IMR-90 (cell line): ENCODE measurements at regions not wholly inside any gene's neighbourhood (a gene's known extent, or its start where the extent isn't known, plus 50 kb on each side); places are given as distances from the start of the nearest gene placed in this dataset.

Source experiments
- ATAC-seq: fragments of 200-7000 bp; cut with Tn5 transposase; 2 replicates; pipeline ENCODE4 v1.9.1; 2020; ENCODE audit warnings: low read depth, mild to moderate bottlenecking, moderate library complexity
- BruUV-seq: library from RNA; stranded (reverse); fragments of 400-500 nt; replicated peaks from 2 replicates; lab custom pipeline; 2021; lab: Mats Ljungman, UMichigan
- CTCF ChIA-PET: fragments of 300-600 bp; formaldehyde crosslinking; extraction: SDS; loops from one replicate; lab custom pipeline; 2021; ENCODE audit warnings: antibody characterized with exemption; lab: Yijun Ruan, JAX
- POLR2A ChIA-PET: fragments of 300-600 bp; sonication (Branson Sonifier 250); formaldehyde crosslinking; loops from one replicate; lab custom pipeline; 2022; ENCODE audit warnings: antibody characterized with exemption; ENCODE audit not compliant: unreplicated experiment; lab: Charles Lee
- DNase-seq: peaks from one replicate; pipeline ENCODE4 v3.0.0; 2013
- H2AFZ ChIP-seq: replicated peaks from 2 replicates; pipeline ENCODE3; 2013; ENCODE audit warnings: low read length, mild to moderate bottlenecking; ENCODE audit not compliant: poor library complexity
- H2AK5ac ChIP-seq: 2 replicates; pipeline ENCODE4 v1.6.1; 2013; ENCODE audit warnings: low read depth, low read length, inconsistent platforms
- H2AK9ac ChIP-seq: replicated peaks from 2 replicates; pipeline ENCODE3; 2013; ENCODE audit warnings: mild to moderate bottlenecking, low read depth, low read length, moderate library complexity; ENCODE audit not compliant: poor library complexity
- H2BK120ac ChIP-seq: 2 replicates; pipeline ENCODE4 v1.6.1; 2013; ENCODE audit warnings: low read depth, low read length, inconsistent platforms
- H2BK15ac ChIP-seq: 3 replicates; pipeline ENCODE4 v1.6.1; 2013; ENCODE audit warnings: low read depth, low read length, inconsistent platforms
- H2BK20ac ChIP-seq: 2 replicates; pipeline ENCODE4 v1.6.1; 2013; ENCODE audit warnings: low read depth, mild to moderate bottlenecking, inconsistent platforms, low read length, moderate library complexity
- H2BK5ac ChIP-seq: 2 replicates; pipeline ENCODE4 v1.6.1; 2013; ENCODE audit warnings: mild to moderate bottlenecking, low read depth, low read length, inconsistent platforms; ENCODE audit not compliant: poor library complexity, severe bottlenecking
- H3K14ac ChIP-seq: replicated peaks from 2 replicates; pipeline ENCODE4 v1.6.1; 2013; ENCODE audit warnings: low read depth, low read length, inconsistent platforms
- H3K18ac ChIP-seq: 2 replicates; pipeline ENCODE4 v1.6.1; 2013; ENCODE audit warnings: low read depth, low read length, control low read depth
- H3K23ac ChIP-seq: 2 replicates; pipeline ENCODE4 v1.6.1; 2013; ENCODE audit warnings: low read depth, low read length, inconsistent platforms
- H3K27ac ChIP-seq: 2 replicates; pipeline ENCODE4 v1.5.1; 2013; ENCODE audit warnings: mild to moderate bottlenecking, control low read depth, low read length; ENCODE audit not compliant: insufficient read depth
- H3K27me3 ChIP-seq: 2 replicates; pipeline ENCODE4 v1.6.1; 2013; ENCODE audit warnings: low read length; ENCODE audit not compliant: control insufficient read depth, insufficient read depth
- H3K36me3 ChIP-seq: 2 replicates; pipeline ENCODE4 v1.6.1; 2013; ENCODE audit warnings: low read length, mixed read lengths; ENCODE audit not compliant: control insufficient read depth, insufficient read depth
- H3K4ac ChIP-seq: 2 replicates; pipeline ENCODE4 v1.6.1; 2013; ENCODE audit warnings: low read depth, low read length, inconsistent platforms
- H3K4me1 ChIP-seq: 2 replicates; pipeline ENCODE4 v1.6.1; 2013; ENCODE audit warnings: low read length, mixed read lengths; ENCODE audit not compliant: control insufficient read depth, insufficient read depth
- H3K4me2 ChIP-seq: 2 replicates; pipeline ENCODE4 v1.6.1; 2013; ENCODE audit warnings: low read depth, mild to moderate bottlenecking, control low read depth, low read length, moderate library complexity
- H3K4me3 ChIP-seq: 2 replicates; pipeline ENCODE4 v1.5.1; 2013; ENCODE audit warnings: low read depth, mild to moderate bottlenecking, control low read depth, low read length, moderate library complexity; ENCODE audit not compliant: insufficient read depth
- H3K56ac ChIP-seq: 2 replicates; pipeline ENCODE4 v1.6.1; 2013; ENCODE audit warnings: low read length, inconsistent platforms; ENCODE audit not compliant: insufficient read depth; ENCODE audit errors: extremely low read depth
- H3K79me1 ChIP-seq, 2 experiments: 2 replicates each; pipeline ENCODE4 v1.6.1; 2013; ENCODE audit warnings: low read length in 2 of 2, inconsistent platforms in 1 of 2, low read depth in 1 of 2
- H3K9ac ChIP-seq: 2 replicates; pipeline ENCODE4 v1.6.1; 2013; ENCODE audit warnings: low read depth, low read length, control low read depth
- H3K9me1 ChIP-seq: 2 replicates; pipeline ENCODE4 v1.6.1; 2013; ENCODE audit warnings: low read length, inconsistent platforms; ENCODE audit not compliant: insufficient read depth
- H3K9me3 ChIP-seq: 2 replicates; pipeline ENCODE4 v1.6.1; 2013; ENCODE audit warnings: low read length; ENCODE audit not compliant: control insufficient read depth, insufficient read depth
- H4K20me1 ChIP-seq: 2 replicates; pipeline ENCODE4 v1.6.1; 2013; ENCODE audit warnings: low read length, inconsistent platforms; ENCODE audit not compliant: insufficient read depth
- H4K5ac ChIP-seq: 2 replicates; pipeline ENCODE4 v1.6.1; 2013; ENCODE audit warnings: mild to moderate bottlenecking, low read depth, low read length, control low read depth
- H4K8ac ChIP-seq, 2 experiments: 2 replicates each; pipeline ENCODE4 v1.6.1; 2013; ENCODE audit warnings: low read depth in 2 of 2, low read length in 2 of 2, control low read depth in 1 of 2, inconsistent platforms in 1 of 2
- H4K91ac ChIP-seq: 2 replicates; pipeline ENCODE4 v1.6.1; 2013; ENCODE audit warnings: low read depth, low read length, inconsistent platforms; ENCODE audit not compliant: insufficient read depth
- BHLHE40 ChIP-seq: fragments of 150-350 bp; IDR thresholded peaks from 2 replicates; pipeline ENCODE4 v1.6.1; 2016; ENCODE audit warnings: mild to moderate bottlenecking, low read depth, low read length
- CEBPB ChIP-seq: IDR thresholded peaks from 2 replicates; pipeline ENCODE4 v1.6.1; 2012; ENCODE audit warnings: low read depth, low read length, improper control_type of control experiment
- FOS ChIP-seq: fragments of 150-350 bp; IDR thresholded peaks from 2 replicates; pipeline ENCODE4 v1.6.1; 2016; ENCODE audit warnings: low read depth, low read length
- MAFK ChIP-seq: IDR thresholded peaks from 2 replicates; pipeline ENCODE4 v1.6.1; 2012; ENCODE audit warnings: low read depth, low read length, improper control_type of control experiment
- MAZ ChIP-seq: IDR thresholded peaks from 2 replicates; pipeline ENCODE4 v1.6.1; 2012; ENCODE audit warnings: low read depth, mild to moderate bottlenecking, low read length, improper control_type of control experiment, moderate library complexity, borderline replicate concordance
- SMC3 ChIP-seq: fragments of 150-350 bp; IDR thresholded peaks from 2 replicates; pipeline ENCODE4 v1.6.1; 2016; ENCODE audit warnings: low read depth, mild to moderate bottlenecking, antibody characterized with exemption, low read length, moderate library complexity
- WGBS, 2 experiments: methylation state at CpG; one replicate each; pipeline versions ENCODE4 v1.1.5 to v1.1.7; 2013; ENCODE audit warnings: missing lambda C conversion rate in 2 of 2; ENCODE audit not compliant: insufficient read length in 1 of 2; ENCODE audit errors: extremely low coverage in 2 of 2; 5-methylcytosine and 5-hydroxymethylcytosine counted together
- dilution Hi-C: fragments of 300-500 bp; cut with HindIII; formaldehyde crosslinking; loops from one replicate; pipeline ENCODE4 v1.14.3; 2018; ENCODE audit warnings: low sequenced_read_pairs; ENCODE audit not compliant: unreplicated experiment
- in situ Hi-C: fragments of 300-500 bp; cut with MboI; formaldehyde crosslinking; loops from 3 replicates; pipeline ENCODE4 v1.14.3; 2019; ENCODE audit warnings: low sequenced_read_pairs, inconsistent platforms, mixed read lengths
- intact Hi-C: fragments of 100-400 bp; cut with micrococcal nuclease; formaldehyde crosslinking; loops from 2 replicates; pipeline ENCODE4 v1.10.0; 2022
- TF ChIP-seq, protein P1 (sequence below): fragments of 150-350 bp; IDR thresholded peaks from 2 replicates; pipeline ENCODE4 v1.6.1; 2016; ENCODE audit warnings: low read depth, mild to moderate bottlenecking, low read length, moderate library complexity, borderline replicate concordance
- TF ChIP-seq, protein P2 (sequence below): conservative IDR thresholded peaks from 2 replicates; pipeline ENCODE4 v1.5.1; 2012; ENCODE audit warnings: mild to moderate bottlenecking, low read depth, low read length, improper control_type of control experiment

DNA sequence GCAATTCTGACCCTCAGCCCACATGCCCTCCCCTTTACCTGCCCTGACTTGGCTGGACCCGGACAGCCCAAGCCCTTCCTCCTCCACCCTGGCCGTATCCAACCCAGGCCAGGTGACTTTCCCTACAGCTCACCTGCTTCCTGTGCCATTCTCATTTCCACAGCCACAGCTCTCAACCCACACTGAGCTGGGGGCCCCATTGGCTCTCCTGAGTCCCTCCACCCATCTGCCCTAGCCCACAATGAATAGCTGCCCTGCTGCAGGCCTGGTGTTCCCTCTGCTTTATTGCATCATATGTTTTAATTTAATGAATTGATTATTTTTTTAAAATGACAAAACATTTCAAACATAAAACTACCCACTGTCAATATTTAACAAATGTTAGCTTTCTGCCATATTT is 118.5 kb upstream of the BACH2 start:
- ChIA-PET CTCF (interaction anchor here (1.1 to 2.2 kb wide), 2 partner anchors 317 to 475 kb away, joined by 3 to 6 read pairs; no protein-coding TSS in a partner anchor), POLR2A (no interaction called here)
- H3K9ac ChIP-seq, result no peak overlapping the region
- no peaks in the 10 kb centered on the region for H4K20me1 ChIP-seq
- no peak overlapping the region for H4K5ac ChIP-seq
- no CpG with 5 or more reads among the region's 2 CpGs for WGBS, 2 experiments
- no peaks in the 10 kb centered on the region for H3K9me3 ChIP-seq
- H2AK9ac ChIP-seq, result no peak overlapping the region
- H3K14ac ChIP-seq, result no peak overlapping the region
- no TSS peak for BruUV-seq
- no peak overlapping the region for H4K8ac ChIP-seq
- no peak overlapping the region for H3K56ac ChIP-seq
- no peak for DNase-seq
- H3K4me1 ChIP-seq, result peaks cover 3% of the 10 kb centered on the region; the same call in 1 of the 2 replicates
- no peak overlapping the region for H2BK15ac ChIP-seq
- no peaks in the 10 kb centered on the region for H3K79me1 ChIP-seq
- peaks cover 8% of the 10 kb centered on the region for H3K27me3 ChIP-seq
- dilution Hi-C loops, result no loop called here
- no peak overlapping the region for H2BK120ac ChIP-seq
- H2AFZ ChIP-seq, result no peak overlapping the region
- H3K9me1 ChIP-seq, result no peaks in the 10 kb centered on the region
- H3K23ac ChIP-seq, result no peak overlapping the region
- no peak overlapping the region for H2BK20ac ChIP-seq
- no peak overlapping the region for H4K91ac ChIP-seq
- no peak overlapping the region for H3K4me2 ChIP-seq
- no peak for ATAC-seq
- no peak overlapping the region for H2AK5ac ChIP-seq
- in situ Hi-C loops, result no loop called here
- no peak overlapping the region for H3K4ac ChIP-seq
- TF ChIP-seq, protein P1, sequence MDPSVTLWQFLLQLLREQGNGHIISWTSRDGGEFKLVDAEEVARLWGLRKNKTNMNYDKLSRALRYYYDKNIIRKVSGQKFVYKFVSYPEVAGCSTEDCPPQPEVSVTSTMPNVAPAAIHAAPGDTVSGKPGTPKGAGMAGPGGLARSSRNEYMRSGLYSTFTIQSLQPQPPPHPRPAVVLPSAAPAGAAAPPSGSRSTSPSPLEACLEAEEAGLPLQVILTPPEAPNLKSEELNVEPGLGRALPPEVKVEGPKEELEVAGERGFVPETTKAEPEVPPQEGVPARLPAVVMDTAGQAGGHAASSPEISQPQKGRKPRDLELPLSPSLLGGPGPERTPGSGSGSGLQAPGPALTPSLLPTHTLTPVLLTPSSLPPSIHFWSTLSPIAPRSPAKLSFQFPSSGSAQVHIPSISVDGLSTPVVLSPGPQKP, result no peak
- TF ChIP-seq CEBPB (0 out of 2 replicates have a peak, but pooled peaks have one; percentile 9), SMC3 (no peak), MAZ (no peak), BHLHE40 (no peak), FOS (no peak), MAFK (no peak)
- TF ChIP-seq, protein P2, sequence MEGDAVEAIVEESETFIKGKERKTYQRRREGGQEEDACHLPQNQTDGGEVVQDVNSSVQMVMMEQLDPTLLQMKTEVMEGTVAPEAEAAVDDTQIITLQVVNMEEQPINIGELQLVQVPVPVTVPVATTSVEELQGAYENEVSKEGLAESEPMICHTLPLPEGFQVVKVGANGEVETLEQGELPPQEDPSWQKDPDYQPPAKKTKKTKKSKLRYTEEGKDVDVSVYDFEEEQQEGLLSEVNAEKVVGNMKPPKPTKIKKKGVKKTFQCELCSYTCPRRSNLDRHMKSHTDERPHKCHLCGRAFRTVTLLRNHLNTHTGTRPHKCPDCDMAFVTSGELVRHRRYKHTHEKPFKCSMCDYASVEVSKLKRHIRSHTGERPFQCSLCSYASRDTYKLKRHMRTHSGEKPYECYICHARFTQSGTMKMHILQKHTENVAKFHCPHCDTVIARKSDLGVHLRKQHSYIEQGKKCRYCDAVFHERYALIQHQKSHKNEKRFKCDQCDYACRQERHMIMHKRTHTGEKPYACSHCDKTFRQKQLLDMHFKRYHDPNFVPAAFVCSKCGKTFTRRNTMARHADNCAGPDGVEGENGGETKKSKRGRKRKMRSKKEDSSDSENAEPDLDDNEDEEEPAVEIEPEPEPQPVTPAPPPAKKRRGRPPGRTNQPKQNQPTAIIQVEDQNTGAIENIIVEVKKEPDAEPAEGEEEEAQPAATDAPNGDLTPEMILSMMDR, result no peak
- H3K18ac ChIP-seq, result no peak overlapping the region
- H3K4me3 ChIP-seq, result no peak overlapping the region
- intact Hi-C loops, result no loop called here
- no peak overlapping the region for H3K27ac ChIP-seq
- H3K36me3 ChIP-seq, result no peaks in the 10 kb centered on the region
- H2BK5ac ChIP-seq, result no peak overlapping the region
